Endothelial cell of umbilical vein (primary cell): ENCODE measurements at regions not wholly inside any gene's neighbourhood (a gene's known extent, or its start where the extent isn't known, plus 50 kb on each side); places are given as distances from the start of the nearest gene placed in this dataset.

ENCODE experiments used
- BruUV-seq: library from RNA; stranded (reverse); fragments of 400-500 nt; replicated peaks from 2 replicates; lab custom pipeline; 2021; lab: Mats Ljungman, UMichigan
- CTCF ChIA-PET: fragments of 300-600, 350-600 bp; sonication (Branson Sonifier 250); formaldehyde crosslinking; loops from one replicate; lab custom pipeline; 2021; ENCODE audit warnings: antibody characterized with exemption, inconsistent platforms; lab: Charles Lee
- POLR2A ChIA-PET: fragments of 300-600, 350-600 bp; sonication (Branson Sonifier 250); formaldehyde crosslinking; loops from one replicate; lab custom pipeline; 2021; ENCODE audit warnings: antibody characterized with exemption, inconsistent platforms; lab: Charles Lee
- DNase-seq: peaks from one replicate; pipeline ENCODE4 v3.0.0-alpha.2; 2011; ENCODE audit warnings: low read depth, low spot score
- FAIRE-seq: peaks from 2 replicates; lab custom pipeline; 2011; peaks lifted over from hg19 to GRCh38; lab: Jason Lieb, UNC
- H2AFZ ChIP-seq: 2 replicates; pipeline ENCODE4 v1.6.0; 2012; ENCODE audit warnings: low read depth, low read length, control low read depth, inconsistent platforms
- H3K27ac ChIP-seq: 2 replicates; pipeline ENCODE4 v1.5.1; 2011; ENCODE audit warnings: low read depth, mild to moderate bottlenecking, control low read depth, low read length, moderate library complexity; ENCODE audit not compliant: insufficient read depth
- H3K27me3 ChIP-seq, 2 experiments: 2 replicates each; pipeline versions ENCODE4 v1.6.0 to v1.6.1; 2011; ENCODE audit warnings: low read length in 2 of 2, mixed read lengths in 1 of 2; ENCODE audit not compliant: control insufficient read depth in 2 of 2, insufficient read depth in 2 of 2
- H3K36me3 ChIP-seq, 2 experiments: 2 replicates in 1 of 2; 3 replicates in 1 of 2; pipeline ENCODE4 v1.5.1; 2011; ENCODE audit warnings: low read length in 2 of 2, mild to moderate bottlenecking in 1 of 2, moderate library complexity in 1 of 2; ENCODE audit not compliant: control insufficient read depth in 2 of 2, insufficient read depth in 2 of 2; ENCODE audit errors: extremely low read depth in 1 of 2
- H3K4me1 ChIP-seq: 3 replicates; pipeline ENCODE4 v1.5.1; 2011; ENCODE audit warnings: mild to moderate bottlenecking, low read length; ENCODE audit not compliant: control insufficient read depth, insufficient read depth; ENCODE audit errors: extremely low read depth
- H3K4me2 ChIP-seq: 2 replicates; pipeline ENCODE4 v1.6.1; 2011; ENCODE audit warnings: low read length, control low read depth, mixed read lengths; ENCODE audit not compliant: insufficient read depth
- H3K4me3 ChIP-seq, 3 experiments: fragments of 200-600 bp in 1 of 3; sonication (generic), shearing (Covaris generic) in 1 of 3; replicated peaks in 1 of 3; 2 replicates each; pipeline ENCODE4 v1.5.1; 2011 to 2016; ENCODE audit warnings: control low read depth in 3 of 3, low read length in 3 of 3, mild to moderate bottlenecking in 2 of 3, inconsistent platforms in 1 of 3, low read depth in 1 of 3, moderate library complexity in 1 of 3; ENCODE audit not compliant: insufficient read depth in 1 of 3
- H3K79me2 ChIP-seq: 2 replicates; pipeline ENCODE4 v1.6.0; 2012; ENCODE audit warnings: low read length, inconsistent platforms; ENCODE audit not compliant: control insufficient read depth, insufficient read depth
- H3K9ac ChIP-seq: replicated peaks from 2 replicates; pipeline ENCODE3; 2011; ENCODE audit warnings: low read length, control low read depth; ENCODE audit not compliant: insufficient read depth; ENCODE audit errors: extremely low read depth
- H3K9me1 ChIP-seq: replicated peaks from 3 replicates; pipeline ENCODE4 v1.6.0; 2011; ENCODE audit warnings: mild to moderate bottlenecking, low read length; ENCODE audit not compliant: control insufficient read depth, insufficient read depth; ENCODE audit errors: extremely low read depth
- H3K9me3 ChIP-seq: replicated peaks from 2 replicates; pipeline ENCODE4 v1.5.1; 2012; ENCODE audit warnings: low read length, inconsistent platforms; ENCODE audit not compliant: control insufficient read depth, insufficient read depth
- H4K20me1 ChIP-seq: replicated peaks from 2 replicates; pipeline ENCODE3; 2011; ENCODE audit warnings: mild to moderate bottlenecking, low read length; ENCODE audit not compliant: control insufficient read depth, insufficient read depth; ENCODE audit errors: extremely low read depth
- EZH2 ChIP-seq: IDR thresholded peaks from 2 replicates; pipeline ENCODE4 v1.6.1; 2012; ENCODE audit warnings: borderline replicate concordance, low read depth, mild to moderate bottlenecking, moderate library complexity, low read length, inconsistent platforms; ENCODE audit not compliant: severe bottlenecking
- FOS ChIP-seq: IDR thresholded peaks from 2 replicates; pipeline ENCODE4 v1.6.1; 2011; ENCODE audit warnings: mild to moderate bottlenecking, low read length, moderate library complexity, borderline replicate concordance; ENCODE audit not compliant: insufficient read depth
- GATA2 ChIP-seq: IDR thresholded peaks from 2 replicates; pipeline ENCODE4 v1.7.0; 2011; ENCODE audit warnings: low read depth, mild to moderate bottlenecking, moderate library complexity, mixed read lengths, low read length; ENCODE audit not compliant: insufficient read length, insufficient read depth
- JUN ChIP-seq: IDR thresholded peaks from 2 replicates; pipeline ENCODE4 v1.6.1; 2011; ENCODE audit warnings: borderline replicate concordance, low read depth; ENCODE audit not compliant: insufficient read length, insufficient read depth
- MYC ChIP-seq: IDR thresholded peaks from one replicate; pipeline ENCODE4 v1.6.1; 2011; ENCODE audit warnings: mild to moderate bottlenecking, low read depth, low read length
- POLR2A ChIP-seq: IDR thresholded peaks from 2 replicates; pipeline ENCODE4 v1.6.1; 2012; ENCODE audit warnings: low read depth, mild to moderate bottlenecking, control low read depth, low read length
- POLR2AphosphoS5 ChIP-seq: IDR thresholded peaks from 2 replicates; pipeline ENCODE4 v1.6.1; 2012; ENCODE audit warnings: low read depth, mild to moderate bottlenecking, control low read depth, low read length, moderate library complexity; ENCODE audit not compliant: insufficient read depth
- dilution Hi-C: fragments of 300-500 bp; cut with MboI; formaldehyde crosslinking; loops from one replicate; pipeline ENCODE4 v1.15.0; 2019; ENCODE audit warnings: low sequenced_read_pairs; ENCODE audit not compliant: extremely low pct_ligation_motif_present
- intact Hi-C: fragments of 100-400 bp; cut with micrococcal nuclease; formaldehyde crosslinking; loops from one replicate; pipeline ENCODE4 v1.10.0; 2022
- TF ChIP-seq, protein P1 (sequence below): IDR thresholded peaks from 2 replicates; pipeline ENCODE4 v1.6.1; 2011; ENCODE audit not compliant: insufficient read depth, insufficient read length
- TF ChIP-seq, protein P2 (sequence below), 2 donors: IDR thresholded peaks; 1 replicate in 1 of 2; 2 replicates in 1 of 2; pipeline ENCODE4 v1.5.1; 2011; ENCODE audit warnings: low read length in 2 of 2, mild to moderate bottlenecking in 2 of 2, moderate library complexity in 2 of 2, control low read depth in 1 of 2, inconsistent platforms in 1 of 2, low read depth in 1 of 2; ENCODE audit not compliant: insufficient read depth in 1 of 2; ENCODE audit errors: extremely low read depth in 1 of 2

DNA sequence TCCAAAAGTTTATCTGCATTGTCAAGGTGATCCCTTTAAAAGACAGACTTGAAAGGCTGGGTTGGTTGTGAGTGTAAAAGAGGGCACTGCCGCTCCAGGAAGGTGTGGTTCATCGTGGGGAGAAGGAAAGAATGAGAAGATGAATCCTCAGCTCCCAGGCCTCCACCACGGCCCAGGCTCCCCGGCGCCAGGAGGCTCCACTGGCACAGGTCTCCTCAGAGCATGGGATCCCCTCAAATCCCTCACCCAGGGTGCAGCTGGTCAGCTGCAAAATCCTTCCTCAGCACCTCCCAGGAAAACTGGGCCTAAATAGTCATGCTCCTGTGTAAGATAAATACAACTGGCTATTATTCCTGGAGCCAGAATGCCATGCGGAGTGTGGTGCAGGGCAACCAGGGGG is 221.1 kb downstream of the ZNF516 start:
- Histone ChIP-seq H3K9me3 (peaks cover 7% of the 10 kb centered on the region), H3K4me1 (no peaks in the 10 kb centered on the region), H3K9me1 (no peaks in the 10 kb centered on the region), H3K4me2 (no peak overlapping the region), H3K79me2 (no peaks in the 10 kb centered on the region), H3K4me3 (no peak overlapping the region), H3K9ac (no peak overlapping the region), H3K27me3 (no peaks in the 10 kb centered on the region), H3K36me3 (no peaks in the 10 kb centered on the region), H3K27ac (no peak overlapping the region), H2AFZ (no peak overlapping the region), H4K20me1 (no peaks in the 10 kb centered on the region)
- no TSS peak for BruUV-seq
- intact Hi-C loops, result no loop called here
- CTCF ChIA-PET, result no interaction called here
- FAIRE-seq, result no peak
- no peak for DNase-seq
- dilution Hi-C loops, result no loop called here
- no peak for TF ChIP-seq MYC
- TF ChIP-seq JUN, result no peak
- TF ChIP-seq EZH2, result no peak
- no peak for TF ChIP-seq GATA2
- no peak for TF ChIP-seq POLR2AphosphoS5
- TF ChIP-seq, protein P1, sequence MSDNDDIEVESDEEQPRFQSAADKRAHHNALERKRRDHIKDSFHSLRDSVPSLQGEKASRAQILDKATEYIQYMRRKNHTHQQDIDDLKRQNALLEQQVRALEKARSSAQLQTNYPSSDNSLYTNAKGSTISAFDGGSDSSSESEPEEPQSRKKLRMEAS, result no peak
- no peak for TF ChIP-seq POLR2A
- TF ChIP-seq FOS, result no peak
- POLR2A ChIA-PET, result no interaction called here

DNA sequence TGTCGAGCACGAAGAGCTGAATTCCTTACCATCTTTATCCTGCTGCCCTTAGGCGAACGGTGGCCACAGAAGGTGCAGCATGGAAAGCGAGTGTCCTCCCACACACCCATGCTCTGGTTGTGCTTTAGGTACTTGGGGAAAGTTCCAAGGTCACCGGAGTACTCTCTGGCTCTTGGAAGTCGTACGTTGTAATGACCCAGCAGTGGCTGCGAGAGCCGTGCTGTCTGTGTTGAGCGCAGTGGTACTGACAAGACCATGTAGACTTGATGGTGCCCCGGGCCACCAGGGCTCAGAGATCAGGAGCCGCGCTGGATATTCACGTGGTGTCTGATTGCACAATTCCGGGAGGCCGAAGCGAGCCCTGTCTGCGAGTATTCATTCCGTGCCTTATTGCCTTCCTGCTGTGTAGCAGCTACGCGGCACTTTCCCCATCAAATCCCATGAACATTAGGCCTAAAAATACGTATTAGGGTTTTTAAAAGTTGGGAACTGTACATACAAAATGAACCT is 222.0 kb downstream of the ZNF516 start:
- BruUV-seq, result no TSS peak

More for the DNA sequence above, 222.0 kb downstream of the ZNF516 start:
- Histone ChIP-seq H3K36me3 (no peaks in the 10 kb centered on the region), H3K79me2 (no peaks in the 10 kb centered on the region), H3K27me3 (no peaks in the 10 kb centered on the region), H3K9ac (no peak overlapping the region), H3K4me1 (no peaks in the 10 kb centered on the region), H3K9me1 (no peaks in the 10 kb centered on the region), H3K4me2 (no peak overlapping the region), H4K20me1 (no peaks in the 10 kb centered on the region), H3K27ac (no peak overlapping the region), H3K9me3 (peaks cover 7% of the 10 kb centered on the region), H2AFZ (no peak overlapping the region), H3K4me3 (no peak overlapping the region)
- POLR2A ChIA-PET, result no interaction called here
- TF ChIP-seq, protein P2, sequence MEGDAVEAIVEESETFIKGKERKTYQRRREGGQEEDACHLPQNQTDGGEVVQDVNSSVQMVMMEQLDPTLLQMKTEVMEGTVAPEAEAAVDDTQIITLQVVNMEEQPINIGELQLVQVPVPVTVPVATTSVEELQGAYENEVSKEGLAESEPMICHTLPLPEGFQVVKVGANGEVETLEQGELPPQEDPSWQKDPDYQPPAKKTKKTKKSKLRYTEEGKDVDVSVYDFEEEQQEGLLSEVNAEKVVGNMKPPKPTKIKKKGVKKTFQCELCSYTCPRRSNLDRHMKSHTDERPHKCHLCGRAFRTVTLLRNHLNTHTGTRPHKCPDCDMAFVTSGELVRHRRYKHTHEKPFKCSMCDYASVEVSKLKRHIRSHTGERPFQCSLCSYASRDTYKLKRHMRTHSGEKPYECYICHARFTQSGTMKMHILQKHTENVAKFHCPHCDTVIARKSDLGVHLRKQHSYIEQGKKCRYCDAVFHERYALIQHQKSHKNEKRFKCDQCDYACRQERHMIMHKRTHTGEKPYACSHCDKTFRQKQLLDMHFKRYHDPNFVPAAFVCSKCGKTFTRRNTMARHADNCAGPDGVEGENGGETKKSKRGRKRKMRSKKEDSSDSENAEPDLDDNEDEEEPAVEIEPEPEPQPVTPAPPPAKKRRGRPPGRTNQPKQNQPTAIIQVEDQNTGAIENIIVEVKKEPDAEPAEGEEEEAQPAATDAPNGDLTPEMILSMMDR (IDR thresholded peaks at IDR 0.05; ENCODE audit: extremely low read depth in 1 of 2, insufficient read depth in 1 of 2, low read depth in 1 of 2, low read length in 2 of 2), result no peak
- TF ChIP-seq, protein P1, result no peak
- TF ChIP-seq GATA2 (no peak), MYC (no peak), FOS (no peak), EZH2 (no peak), JUN (no peak), POLR2AphosphoS5 (no peak), POLR2A (no peak)
- FAIRE-seq (no peak), DNase-seq (no peak)
- dilution Hi-C loops, result no loop called here
- CTCF ChIA-PET, result no interaction called here
- intact Hi-C loops, result no loop called here
